ENCODE measurements at regions not wholly inside any gene's neighbourhood (a gene's known extent, or its start where the extent isn't known, plus 50 kb on each side); places are given as distances from the start of the nearest gene placed in this dataset.

GRCh38 chr2:62577994-62578781 lies 72.2 kb upstream of the TMEM17 start (continued):
- TF ChIP-seq, protein P1, sequence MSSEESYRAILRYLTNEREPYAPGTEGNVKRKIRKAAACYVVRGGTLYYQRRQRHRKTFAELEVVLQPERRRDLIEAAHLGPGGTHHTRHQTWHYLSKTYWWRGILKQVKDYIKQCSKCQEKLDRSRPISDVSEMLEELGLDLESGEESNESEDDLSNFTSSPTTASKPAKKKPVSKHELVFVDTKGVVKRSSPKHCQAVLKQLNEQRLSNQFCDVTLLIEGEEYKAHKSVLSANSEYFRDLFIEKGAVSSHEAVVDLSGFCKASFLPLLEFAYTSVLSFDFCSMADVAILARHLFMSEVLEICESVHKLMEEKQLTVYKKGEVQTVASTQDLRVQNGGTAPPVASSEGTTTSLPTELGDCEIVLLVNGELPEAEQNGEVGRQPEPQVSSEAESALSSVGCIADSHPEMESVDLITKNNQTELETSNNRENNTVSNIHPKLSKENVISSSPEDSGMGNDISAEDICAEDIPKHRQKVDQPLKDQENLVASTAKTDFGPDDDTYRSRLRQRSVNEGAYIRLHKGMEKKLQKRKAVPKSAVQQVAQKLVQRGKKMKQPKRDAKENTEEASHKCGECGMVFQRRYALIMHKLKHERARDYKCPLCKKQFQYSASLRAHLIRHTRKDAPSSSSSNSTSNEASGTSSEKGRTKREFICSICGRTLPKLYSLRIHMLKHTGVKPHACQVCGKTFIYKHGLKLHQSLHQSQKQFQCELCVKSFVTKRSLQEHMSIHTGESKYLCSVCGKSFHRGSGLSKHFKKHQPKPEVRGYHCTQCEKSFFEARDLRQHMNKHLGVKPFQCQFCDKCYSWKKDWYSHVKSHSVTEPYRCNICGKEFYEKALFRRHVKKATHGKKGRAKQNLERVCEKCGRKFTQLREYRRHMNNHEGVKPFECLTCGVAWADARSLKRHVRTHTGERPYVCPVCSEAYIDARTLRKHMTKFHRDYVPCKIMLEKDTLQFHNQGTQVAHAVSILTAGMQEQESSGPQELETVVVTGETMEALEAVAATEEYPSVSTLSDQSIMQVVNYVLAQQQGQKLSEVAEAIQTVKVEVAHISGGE (CRISPR knock-in tag; IDR thresholded peaks at IDR 0.05): no peak
- no peak for TF ChIP-seq IKZF1 (conservative IDR thresholded peaks at IDR 0.05)
- no peak for TF ChIP-seq E2F8 (IDR thresholded peaks at IDR 0.05; ENCODE audit: low read depth, partially characterized antibody)
- TF ChIP-seq, protein P2, sequence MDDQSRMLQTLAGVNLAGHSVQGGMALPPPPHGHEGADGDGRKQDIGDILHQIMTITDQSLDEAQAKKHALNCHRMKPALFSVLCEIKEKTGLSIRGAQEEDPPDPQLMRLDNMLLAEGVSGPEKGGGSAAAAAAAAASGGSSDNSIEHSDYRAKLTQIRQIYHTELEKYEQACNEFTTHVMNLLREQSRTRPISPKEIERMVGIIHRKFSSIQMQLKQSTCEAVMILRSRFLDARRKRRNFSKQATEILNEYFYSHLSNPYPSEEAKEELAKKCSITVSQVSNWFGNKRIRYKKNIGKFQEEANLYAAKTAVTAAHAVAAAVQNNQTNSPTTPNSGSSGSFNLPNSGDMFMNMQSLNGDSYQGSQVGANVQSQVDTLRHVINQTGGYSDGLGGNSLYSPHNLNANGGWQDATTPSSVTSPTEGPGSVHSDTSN (IDR thresholded peaks at IDR 0.05; ENCODE audit: insufficient replicate concordance, low read depth, low read length): no peak
- TF ChIP-seq NFXL1 (IDR thresholded peaks at IDR 0.05; ENCODE audit: borderline replicate concordance): no peak
- TF ChIP-seq NRF1 (conservative IDR thresholded peaks at IDR 0.05; ENCODE audit: low read depth, low read length): no peak
- TF ChIP-seq FOXM1 (IDR thresholded peaks at IDR 0.05; ENCODE audit: low read depth, low read length): no peak
- TF ChIP-seq ZZZ3 (IDR thresholded peaks at IDR 0.05; ENCODE audit: control insufficient read depth, insufficient read length, low read depth): no peak
- no peak for TF ChIP-seq ESRRA (IDR thresholded peaks at IDR 0.05; ENCODE audit: low read length)
- TF ChIP-seq ZNF384 (IDR thresholded peaks at IDR 0.05; ENCODE audit: borderline replicate concordance, low read depth, low read length): no peak
- TF ChIP-seq MYB (IDR thresholded peaks at IDR 0.05; ENCODE audit: borderline replicate concordance, low read depth, low read length): no peak
- no peak for TF ChIP-seq CREB1 (IDR thresholded peaks at IDR 0.05; ENCODE audit: low read depth)
- TF ChIP-seq PAX8 (IDR thresholded peaks at IDR 0.05): no peak
- no peak for TF ChIP-seq CHD1 (IDR thresholded peaks at IDR 0.05; ENCODE audit: low read depth, low read length)
- no peak for TF ChIP-seq ZNF217 (IDR thresholded peaks at IDR 0.05)
- no peak for TF ChIP-seq CEBPZ (IDR thresholded peaks at IDR 0.05; ENCODE audit: low read depth, low read length)

Measured in GM12878 (cell line).